GM23338 (cell line): ENCODE measurements at regions not wholly inside any gene's neighbourhood (a gene's known extent, or its start where the extent isn't known, plus 50 kb on each side); places are given as distances from the start of the nearest gene placed in this dataset.

Experiments used
- ATAC-seq: fragments of 200-7000 bp; cut with Tn5 transposase; 3 replicates; pipeline ENCODE4 v1.9.1; 2020
- DNase-seq: peaks from one replicate; pipeline ENCODE4 v3.0.0-alpha.2; 2015; ENCODE audit warnings: low spot score
- H2AFZ ChIP-seq: fragments of 200-600 bp; sonication (generic); 2 replicates; pipeline ENCODE4 v1.8.0; 2016; ENCODE audit warnings: antibody characterized with exemption, mild to moderate bottlenecking, moderate library complexity
- H3F3A ChIP-seq: fragments of 200-600 bp; sonication (generic); replicated peaks from 2 replicates; pipeline ENCODE4 v1.8.0; 2017; ENCODE audit warnings: antibody characterized with exemption, mixed run types, low read depth
- H3K27ac ChIP-seq: fragments of 200-600 bp; sonication (generic); 2 replicates; pipeline ENCODE4 v1.6.1; 2016; ENCODE audit warnings: low read depth
- H3K27me3 ChIP-seq: fragments of 200-600 bp; sonication (generic); 2 replicates; pipeline ENCODE4 v1.8.0; 2016; ENCODE audit warnings: mild to moderate bottlenecking, mixed run types, moderate library complexity; ENCODE audit not compliant: insufficient read depth
- H3K36me3 ChIP-seq: fragments of 200-600 bp; sonication (generic); 2 replicates; pipeline ENCODE4 v1.8.0; 2016; ENCODE audit warnings: mild to moderate bottlenecking; ENCODE audit not compliant: insufficient read depth
- H3K4me1 ChIP-seq: fragments of 200-600 bp; sonication (generic); 2 replicates; pipeline ENCODE4 v1.8.0; 2016; ENCODE audit warnings: mild to moderate bottlenecking, moderate library complexity; ENCODE audit not compliant: insufficient read depth
- H3K4me2 ChIP-seq: fragments of 200-600 bp; sonication (generic); 2 replicates; pipeline ENCODE4 v1.7.1; 2017; ENCODE audit warnings: mixed run types
- H3K4me3 ChIP-seq: fragments of 200-600 bp; sonication (generic); 2 replicates; pipeline ENCODE4 v1.6.1; 2016; ENCODE audit warnings: mixed run types
- H3K79me2 ChIP-seq: fragments of 200-600 bp; sonication (generic); replicated peaks from 2 replicates; pipeline ENCODE4 v1.8.0; 2017; ENCODE audit warnings: mild to moderate bottlenecking; ENCODE audit not compliant: insufficient read depth
- H3K9me2 ChIP-seq: fragments of 200-600 bp; sonication (generic); 2 replicates; pipeline ENCODE4 v1.8.0; 2017; ENCODE audit not compliant: insufficient read depth
- H4K20me1 ChIP-seq: fragments of 200-600 bp; sonication (generic); replicated peaks from 2 replicates; pipeline ENCODE4 v1.8.0; 2017; ENCODE audit warnings: mild to moderate bottlenecking; ENCODE audit not compliant: insufficient read depth
- H3K27ac Mint-ChIP-seq: 2 replicates; pipeline ENCODE4 v1.8.0; 2020; ENCODE audit warnings: inconsistent platforms, mild to moderate bottlenecking, moderate library complexity, mixed read lengths
- H3K27me3 Mint-ChIP-seq: 3 replicates; pipeline ENCODE4 v1.8.0; 2022; ENCODE audit warnings: low read depth, mild to moderate bottlenecking, moderate library complexity, mixed read lengths, inconsistent platforms; ENCODE audit not compliant: insufficient read depth, poor library complexity
- H3K36me3 Mint-ChIP-seq: 3 replicates; pipeline ENCODE4 v1.8.0; 2021; ENCODE audit warnings: low read depth, mild to moderate bottlenecking, inconsistent platforms, moderate library complexity, mixed read lengths
- H3K4me1 Mint-ChIP-seq: 3 replicates; pipeline ENCODE4 v1.8.0; 2020; ENCODE audit warnings: mild to moderate bottlenecking, inconsistent platforms, mixed read lengths
- H3K4me3 Mint-ChIP-seq: 3 replicates; pipeline ENCODE4 v1.8.0; 2021; ENCODE audit warnings: moderate library complexity, mild to moderate bottlenecking, inconsistent platforms, mixed read lengths
- H3K9me3 Mint-ChIP-seq: 3 replicates; pipeline ENCODE4 v1.8.0; 2020; ENCODE audit warnings: moderate library complexity, mild to moderate bottlenecking, inconsistent platforms, mixed read lengths
- CREB1 ChIP-seq: fragments of 250-450 bp; sonication (Bioruptor Pico); IDR thresholded peaks from 2 replicates; pipeline ENCODE4 v1.5.0; 2020; ENCODE audit warnings: low read depth, mild to moderate bottlenecking, moderate library complexity
- CTCF ChIP-seq, 2 experiments: fragments of 200-600 bp in 1 of 2; sonication (generic) in 1 of 2; conservative IDR thresholded peaks; 2 replicates each; pipeline versions ENCODE4 v1.5.1 to v1.6.1; 2016 to 2017; ENCODE audit warnings: antibody characterized with exemption in 2 of 2, low read depth in 2 of 2, mild to moderate bottlenecking in 2 of 2, moderate library complexity in 1 of 2
- ETS1 ChIP-seq: IDR thresholded peaks from 2 replicates; pipeline ENCODE4 v1.6.1; 2016; ENCODE audit warnings: antibody characterized with exemption
- EZH2 ChIP-seq: fragments of 200-600 bp; sonication (generic); IDR thresholded peaks from one replicate; pipeline ENCODE4 v1.8.0; 2017; ENCODE audit warnings: antibody characterized with exemption, mild to moderate bottlenecking, low read depth; ENCODE audit not compliant: unreplicated experiment
- EZH2phosphoT487 ChIP-seq: fragments of 200-600 bp; sonication (generic); IDR thresholded peaks from one replicate; pipeline ENCODE4 v1.8.1; 2018; ENCODE audit warnings: antibody characterized with exemption; ENCODE audit not compliant: unreplicated experiment
- JUNB ChIP-seq: IDR thresholded peaks from one replicate; pipeline ENCODE4 v1.6.1; 2016; ENCODE audit warnings: antibody characterized with exemption; ENCODE audit not compliant: unreplicated experiment
- NANOG ChIP-seq: IDR thresholded peaks from 2 replicates; pipeline ENCODE4 v1.6.1; 2016; ENCODE audit warnings: antibody characterized with exemption, borderline replicate concordance
- POLR2AphosphoS5 ChIP-seq: IDR thresholded peaks from 2 replicates; pipeline ENCODE4 v1.6.1; 2016; ENCODE audit warnings: antibody characterized with exemption, low read depth
- REST ChIP-seq: IDR thresholded peaks from one replicate; pipeline ENCODE4 v1.6.1; 2018; ENCODE audit warnings: antibody characterized with exemption; ENCODE audit not compliant: unreplicated experiment
- STAT1 ChIP-seq: IDR thresholded peaks from one replicate; pipeline ENCODE4 v1.6.1; 2016; ENCODE audit warnings: antibody characterized with exemption; ENCODE audit not compliant: unreplicated experiment
- ZNF114 ChIP-seq: fragments of 250-450 bp; sonication (Bioruptor Pico); IDR thresholded peaks from 2 replicates; pipeline ENCODE4 v1.5.0; 2020; ENCODE audit warnings: mild to moderate bottlenecking, moderate library complexity
- ZNF331 ChIP-seq: fragments of 250-450 bp; sonication (Bioruptor Pico); IDR thresholded peaks from 2 replicates; pipeline ENCODE4 v1.5.0; 2020; ENCODE audit warnings: low read depth, mild to moderate bottlenecking, moderate library complexity
- ZNF462 ChIP-seq: fragments of 250-450 bp; sonication (Bioruptor Pico); IDR thresholded peaks from 2 replicates; pipeline ENCODE4 v1.5.0; 2020; ENCODE audit warnings: mild to moderate bottlenecking, moderate library complexity

GRCh38 chr13:86402500-86402899 lies 603.3 kb upstream of the SLITRK6 start:
- TF ChIP-seq ZNF462 (no peak), ZNF331 (CRISPR knock-in tag) (no peak), NANOG (no peak), CTCF (conservative IDR thresholded peaks at IDR 0.05; ENCODE audit: low read depth in 2 of 2) (no peak), ZNF114 (CRISPR knock-in tag) (no peak), EZH2phosphoT487 (no peak), POLR2AphosphoS5 (no peak), REST (no peak), ETS1 (no peak), EZH2 (no peak), STAT1 (no peak), CREB1 (no peak), JUNB (no peak)
- Mint-ChIP-seq H3K4me3 (no peak overlapping the region), H3K27ac (no peak overlapping the region), H3K36me3 (no peaks in the 10 kb centered on the region), H3K9me3 (no peaks in the 10 kb centered on the region), H3K27me3 (no peaks in the 10 kb centered on the region), H3K4me1 (peaks cover 6% of the 10 kb centered on the region; the same call in 2 of the 3 replicates)
- no peak for DNase-seq
- H3K27me3 ChIP-seq: no peaks in the 10 kb centered on the region
- no peak overlapping the region for H3K4me3 ChIP-seq
- no peak overlapping the region for H3K27ac ChIP-seq
- no peaks in the 10 kb centered on the region for H3K4me1 ChIP-seq
- H3K79me2 ChIP-seq: no peaks in the 10 kb centered on the region
- H4K20me1 ChIP-seq: no peaks in the 10 kb centered on the region
- H2AFZ ChIP-seq: no peak overlapping the region
- no peaks in the 10 kb centered on the region for H3F3A ChIP-seq
- H3K4me2 ChIP-seq: no peak overlapping the region
- no peak for ATAC-seq
- no peaks in the 10 kb centered on the region for H3K36me3 ChIP-seq
- H3K9me2 ChIP-seq: no peaks in the 10 kb centered on the region
